GM19324 (cell line): ENCODE measurements at regions not wholly inside any gene's neighbourhood (a gene's known extent, or its start where the extent isn't known, plus 50 kb on each side); places are given as distances from the start of the nearest gene placed in this dataset.
"Not testable (repeated sequence)": the region's sequence is repeated elsewhere in the genome, so short reads cannot be mapped to it uniquely, and the experiment has no call there.

Source experiments
- ATAC-seq: cut with Tn5 transposase; IDR thresholded peaks from one replicate; pipeline ENCODE4 v1.9.1; 2021; ENCODE audit warnings: mild to moderate bottlenecking, moderate library complexity; ENCODE audit not compliant: unreplicated experiment, low FRiP score

DNA sequence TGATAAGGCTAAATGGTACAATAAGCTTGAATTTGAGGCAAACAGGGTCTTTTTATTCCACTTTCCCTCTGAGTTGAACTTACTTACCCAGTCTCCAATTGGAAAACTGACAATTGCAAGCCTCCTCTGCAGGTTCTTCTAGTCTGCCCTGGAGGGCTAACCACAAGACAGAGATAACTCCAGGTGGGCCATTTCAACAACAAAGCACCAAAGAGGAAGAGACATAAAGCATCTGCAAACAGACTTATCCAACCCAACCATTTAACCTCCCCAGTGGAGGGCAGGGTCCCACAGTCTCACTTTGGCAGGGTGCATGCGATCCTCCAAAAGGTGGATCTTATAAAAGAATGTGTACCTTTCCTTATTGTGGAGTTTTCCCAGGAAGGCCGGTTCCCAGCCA, 525.8 kb downstream of the DIPK2A start:
- no peak for ATAC-seq

DNA sequence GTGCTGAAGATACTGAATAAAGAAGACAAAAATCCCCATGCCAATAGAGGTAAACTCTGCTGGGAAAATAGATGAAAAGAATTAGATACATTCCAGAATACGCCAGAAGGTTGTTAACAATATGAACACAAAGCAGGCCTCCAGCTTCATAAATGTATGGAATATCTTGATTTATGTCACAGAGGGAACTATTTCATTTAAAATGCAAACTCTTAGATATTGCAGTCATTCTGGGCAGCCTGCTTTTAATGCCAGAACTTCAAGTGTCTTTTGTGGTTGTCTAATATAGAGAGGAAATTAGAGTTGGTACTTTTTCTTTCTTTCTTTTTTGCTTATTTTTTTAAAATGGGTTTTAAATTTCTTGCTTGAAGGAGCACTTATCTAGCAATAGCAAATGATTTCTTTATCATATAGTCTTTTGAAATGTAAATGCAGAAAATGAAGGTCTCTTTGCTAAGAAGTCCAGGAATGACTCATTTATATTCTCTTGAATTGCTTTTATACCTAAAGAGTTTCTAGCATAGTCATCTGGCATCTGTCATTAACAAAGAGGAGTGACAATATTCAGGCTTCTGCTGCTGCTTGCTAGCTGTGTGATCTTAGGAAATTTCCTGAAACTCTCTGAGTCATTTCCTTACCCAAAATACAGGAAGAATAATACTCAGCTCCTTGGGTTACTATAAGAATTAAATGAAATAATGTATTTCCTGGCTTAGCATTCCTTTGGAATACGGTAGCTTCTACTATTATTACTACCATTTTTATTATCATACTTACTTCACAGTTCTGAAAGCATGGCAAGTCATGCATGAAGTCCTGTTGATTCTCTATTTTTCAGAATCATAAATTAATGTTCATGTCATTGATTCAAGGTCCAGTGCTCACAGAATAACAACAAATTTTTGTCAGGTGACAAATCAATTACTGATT, 527.6 kb downstream of the DIPK2A start:
- no peak for ATAC-seq

DNA sequence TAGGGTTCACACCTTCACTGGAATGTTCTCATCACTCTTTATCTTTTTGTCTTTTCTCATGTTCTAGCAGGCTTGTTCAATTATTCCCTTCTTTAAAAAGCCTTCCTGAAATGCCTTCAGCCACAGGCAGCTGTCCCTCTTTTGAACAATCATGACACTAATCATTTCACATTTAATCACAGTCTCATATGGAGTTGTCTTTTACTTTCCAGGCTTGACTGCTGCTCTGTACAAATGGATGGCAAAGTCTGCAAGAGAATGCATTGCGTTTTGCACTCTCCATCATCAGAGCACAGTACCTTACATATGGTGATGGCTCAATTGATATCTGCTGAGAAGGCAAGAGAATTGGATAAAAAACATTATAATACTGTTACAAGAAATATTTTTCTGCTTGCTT, 529.8 kb downstream of the DIPK2A start:
- no peak for ATAC-seq

DNA sequence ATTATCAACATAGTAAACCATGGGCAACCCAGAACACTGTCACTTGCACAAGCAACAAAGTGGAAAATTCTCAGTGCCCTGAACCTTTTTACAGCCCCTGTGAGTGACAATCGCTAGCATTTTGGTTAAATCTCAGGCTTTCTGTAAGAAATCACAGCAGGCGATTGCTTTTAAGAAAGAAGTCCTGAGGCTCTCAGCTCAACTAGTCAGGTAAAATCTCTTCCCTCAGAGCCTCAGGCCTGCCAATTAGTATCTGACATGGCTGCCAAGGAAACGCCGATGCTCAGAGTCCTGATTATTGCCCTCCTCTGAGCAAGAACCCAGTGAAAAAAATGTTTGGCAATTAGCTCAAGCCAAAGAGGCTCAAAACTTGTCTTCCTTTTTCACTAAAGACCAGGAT, 530.8 kb downstream of the DIPK2A start:
- ATAC-seq = no peak

DNA sequence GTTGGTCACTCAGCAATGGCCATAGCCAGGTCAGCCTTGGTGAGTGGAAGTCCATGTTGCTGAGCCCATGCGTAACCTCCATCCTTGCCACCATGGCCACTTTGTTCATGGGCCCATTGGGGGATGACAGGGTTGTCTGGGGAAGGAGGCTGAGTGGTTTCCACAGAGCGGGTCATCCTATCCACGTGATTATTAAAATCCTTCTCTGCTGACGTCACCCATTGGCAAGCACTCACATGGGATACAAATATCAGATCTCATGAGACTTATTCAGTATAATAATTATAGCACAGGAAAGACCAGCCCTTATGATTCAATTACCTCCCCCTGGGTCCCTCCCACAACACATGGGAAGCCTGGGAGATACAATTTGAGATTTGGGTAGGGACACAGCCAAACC, 534.8 kb downstream of the DIPK2A start:
- not testable (repeated sequence) for ATAC-seq

DNA sequence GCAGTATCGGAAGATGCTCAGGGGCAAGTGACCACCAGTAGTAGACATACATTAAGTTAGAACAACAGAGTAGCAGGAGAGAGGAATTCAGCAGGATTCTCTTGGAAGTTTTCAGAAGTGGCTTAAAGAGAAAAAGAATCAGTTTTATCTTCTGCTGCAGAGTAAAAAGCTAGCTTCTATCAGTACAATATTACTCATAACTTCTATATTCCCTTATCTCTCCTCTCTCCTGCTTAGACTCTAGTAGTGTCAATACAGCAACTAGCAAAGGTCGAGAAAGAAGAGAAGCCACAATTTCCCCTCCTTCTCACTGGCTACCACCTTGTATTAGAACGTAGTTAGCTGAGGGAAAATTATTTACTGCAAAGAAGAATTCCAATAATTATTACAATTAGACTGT, 539.7 kb downstream of the DIPK2A start:
- ATAC-seq = no peak

DNA sequence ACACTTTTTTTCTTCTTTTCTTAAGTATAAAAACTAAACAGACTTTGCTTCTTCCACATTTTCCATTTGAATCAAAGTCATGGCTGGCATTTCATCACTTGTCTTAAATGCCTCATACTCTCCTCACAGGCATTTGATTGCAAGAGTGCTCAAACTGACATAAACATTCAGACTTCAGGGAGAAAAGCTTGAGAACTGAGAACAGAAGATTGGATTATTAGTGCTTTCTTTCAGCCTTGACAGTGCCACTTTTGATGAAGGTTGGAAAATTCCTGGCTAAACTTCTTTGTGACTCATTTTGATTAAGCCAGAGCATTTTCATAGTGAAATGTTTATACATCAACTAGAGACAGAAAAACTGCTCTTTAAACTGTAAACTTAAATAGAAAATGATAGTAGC, 544.4 kb downstream of the DIPK2A start:
- ATAC-seq = no peak

DNA sequence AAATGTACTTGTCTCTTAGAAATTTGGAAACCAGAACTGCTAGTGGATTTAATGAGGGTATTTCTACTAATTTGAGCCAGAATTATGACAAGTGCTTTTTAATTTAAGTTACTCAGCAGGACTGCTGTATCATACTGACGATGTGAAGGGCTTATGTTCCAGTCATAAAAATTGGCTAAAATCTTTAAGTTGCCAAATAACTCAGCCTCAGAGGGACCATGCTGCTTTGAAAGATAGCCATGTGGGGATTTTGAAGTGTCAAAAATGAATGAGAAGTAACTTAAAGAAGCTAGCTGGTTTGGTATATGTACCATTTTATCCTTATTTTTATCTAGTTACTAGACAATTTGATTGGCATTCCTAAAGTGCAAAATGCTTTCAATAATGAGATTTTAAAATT, 545.0 kb downstream of the DIPK2A start:
- no peak for ATAC-seq

DNA sequence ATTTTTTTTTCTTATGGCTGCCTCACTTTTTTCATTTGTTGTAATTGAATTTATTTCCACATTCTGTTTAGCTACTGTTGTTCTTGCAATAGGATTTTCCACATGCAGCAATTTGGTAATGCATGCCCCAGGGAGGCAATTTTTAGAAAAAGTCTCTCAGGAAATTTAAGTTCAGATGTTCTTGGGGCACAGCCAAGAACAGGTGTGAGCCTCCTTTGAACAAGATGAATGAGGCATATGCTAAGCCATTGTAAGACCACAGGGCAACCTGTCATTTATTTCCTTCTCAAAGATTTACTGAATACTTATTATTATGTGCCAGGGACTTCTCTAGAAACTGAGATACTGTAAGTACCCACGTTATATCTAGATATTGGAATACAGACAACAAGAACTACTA, 549.5 kb downstream of the DIPK2A start:
- no peak for ATAC-seq

DNA sequence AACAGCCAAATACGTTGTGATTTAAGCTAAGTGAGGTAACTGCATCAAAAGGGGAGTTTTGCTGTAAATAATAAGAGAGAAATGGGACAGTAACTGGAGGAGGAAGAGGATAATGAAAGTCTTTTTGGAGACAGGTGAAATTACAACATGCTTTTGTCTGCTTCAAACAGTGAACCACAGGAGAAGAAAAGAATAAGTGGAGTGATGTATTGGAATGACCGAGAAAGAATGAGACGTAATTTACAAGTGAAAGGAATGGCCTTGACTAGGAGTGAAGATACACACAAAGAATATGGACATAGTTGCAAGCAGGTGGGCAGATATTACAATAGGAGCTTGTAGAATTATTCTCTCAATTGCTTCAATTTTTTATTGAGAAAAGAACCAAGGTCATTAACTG, 550.8 kb downstream of the DIPK2A start:
- no peak for ATAC-seq

DNA sequence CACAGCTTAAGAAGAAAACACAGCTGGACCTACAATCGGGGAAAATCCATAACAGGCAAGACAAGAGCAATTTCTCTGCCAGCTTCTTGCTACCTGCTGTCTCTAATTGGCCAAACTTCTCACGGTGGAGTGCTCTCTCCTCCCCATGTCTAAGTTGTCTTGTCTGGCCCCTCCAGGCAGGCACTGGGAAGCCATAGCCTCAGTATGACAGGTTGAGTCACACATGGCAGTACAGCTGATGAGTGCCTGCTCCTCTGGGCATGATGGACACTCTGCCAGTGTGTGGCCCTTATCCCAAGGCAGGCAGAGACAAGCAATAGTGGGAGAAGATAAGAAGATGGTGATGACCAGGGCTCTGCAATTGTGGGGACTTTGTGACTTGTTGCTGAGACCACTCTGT, 551.8 kb downstream of the DIPK2A start:
- ATAC-seq = no peak

DNA sequence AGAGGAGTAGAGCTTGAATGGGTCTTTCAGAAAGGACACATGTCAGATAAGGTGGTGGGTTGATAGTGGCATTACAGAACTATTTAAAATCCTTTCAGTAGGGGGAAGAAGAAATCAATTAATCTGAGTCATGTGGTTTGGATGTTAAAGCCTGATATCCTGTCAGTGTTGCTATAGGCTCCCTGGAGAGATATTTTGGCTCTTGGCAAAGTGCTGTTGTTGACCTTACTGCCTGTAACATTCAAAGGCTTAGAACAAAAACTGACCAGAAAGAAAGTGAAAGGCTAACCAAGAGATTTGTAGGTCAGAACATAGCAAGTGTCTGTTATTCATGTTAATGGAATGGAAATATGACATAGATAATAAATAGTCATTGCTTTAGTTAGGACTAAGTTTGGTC, 552.9 kb downstream of the DIPK2A start:
- ATAC-seq = no peak

DNA sequence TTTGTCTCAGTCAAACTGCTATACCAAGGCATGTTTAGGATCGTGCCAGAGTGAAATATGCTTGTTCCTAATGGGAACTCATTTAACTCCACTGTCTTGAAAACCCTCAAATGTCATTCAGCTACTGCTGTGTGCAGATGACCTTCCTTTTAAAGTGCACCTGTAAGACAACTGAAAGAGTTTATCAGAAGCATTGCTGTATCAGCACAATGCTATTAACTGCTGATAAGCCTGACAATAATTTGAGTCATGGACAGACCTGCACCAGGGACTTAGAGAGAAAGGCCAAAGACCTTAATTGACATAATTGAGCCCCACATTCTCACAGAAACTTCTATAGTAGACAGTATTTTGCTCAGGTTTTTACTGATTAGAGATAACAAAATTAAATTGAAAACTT, 557.9 kb downstream of the DIPK2A start:
- ATAC-seq = no peak

DNA sequence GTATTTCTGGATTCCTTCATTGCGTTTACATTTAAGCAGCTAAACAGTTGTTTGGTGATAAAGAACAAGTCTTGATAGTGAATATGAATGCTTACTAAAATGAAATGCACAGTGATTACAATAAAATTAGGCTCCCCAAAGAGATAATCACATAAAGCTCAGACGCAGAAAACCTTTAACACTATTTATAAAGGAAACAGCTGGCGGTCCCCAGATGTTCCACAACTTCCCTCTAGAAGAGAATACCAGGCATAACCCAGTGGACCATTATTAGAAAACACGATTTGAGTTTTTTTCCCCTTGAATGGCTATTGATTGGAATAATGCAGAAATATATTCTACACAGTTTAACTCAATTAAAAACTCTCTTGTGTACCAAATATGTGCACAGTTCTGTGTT, 573.2 kb downstream of the DIPK2A start:
- no peak for ATAC-seq

DNA sequence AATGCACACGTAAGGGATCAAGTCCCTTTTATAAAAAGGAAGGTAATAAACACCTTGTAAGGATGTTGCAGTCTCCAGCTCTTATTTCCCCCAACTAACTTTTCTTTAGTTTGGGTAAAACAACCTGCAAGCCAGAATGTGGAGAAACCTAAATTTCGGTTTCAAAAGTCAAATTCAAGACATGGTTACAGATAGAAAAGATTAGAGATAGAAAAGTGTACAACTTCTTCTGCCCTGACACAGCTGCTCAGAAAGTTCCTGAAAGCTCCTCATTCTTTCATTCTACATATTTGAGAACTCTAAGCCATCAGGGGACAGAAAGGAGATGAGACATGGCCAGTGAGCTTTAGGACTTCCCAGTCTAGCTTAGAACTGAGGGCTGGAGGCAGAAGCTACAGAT, 574.9 kb downstream of the DIPK2A start:
- no peak for ATAC-seq

DNA sequence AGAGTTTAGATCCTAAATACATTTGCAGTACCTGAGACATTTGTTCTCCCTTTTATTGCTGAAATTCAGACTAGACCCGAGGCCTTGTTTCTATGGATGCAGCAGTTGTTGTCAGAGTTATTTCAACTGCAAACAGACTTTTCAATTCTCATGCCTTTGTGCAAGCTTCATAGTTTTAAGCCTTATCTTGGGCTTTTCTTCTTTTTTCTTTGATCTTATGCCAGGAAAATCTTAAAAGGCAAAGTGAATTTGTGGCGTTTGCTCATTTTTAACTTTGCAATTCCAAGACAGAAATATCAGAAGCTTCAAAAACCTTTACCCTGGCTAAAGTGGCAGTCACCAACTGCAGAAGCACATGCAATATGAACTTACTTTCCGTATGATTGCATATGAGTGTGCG, 576.7 kb downstream of the DIPK2A start:
- ATAC-seq = no peak

DNA sequence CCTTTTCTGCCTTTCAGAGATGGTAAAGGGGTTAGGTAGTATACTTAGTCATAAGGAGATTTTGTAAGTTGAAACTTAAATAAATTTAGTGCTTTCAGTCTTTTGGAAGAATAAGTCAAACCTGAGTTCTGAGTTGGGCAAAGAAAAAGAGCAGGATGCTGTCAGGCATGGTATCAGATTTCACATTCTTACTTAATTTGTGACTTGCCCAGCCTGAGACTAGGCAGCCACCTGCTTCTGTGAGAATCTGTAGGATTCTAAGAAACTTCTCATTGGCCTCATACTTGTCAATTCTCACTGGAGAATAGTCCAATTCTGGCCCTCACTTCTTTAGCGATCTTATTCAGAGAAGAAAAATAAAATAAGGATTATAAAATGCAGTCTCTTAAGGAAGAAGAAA, 577.5 kb downstream of the DIPK2A start:
- no peak for ATAC-seq

DNA sequence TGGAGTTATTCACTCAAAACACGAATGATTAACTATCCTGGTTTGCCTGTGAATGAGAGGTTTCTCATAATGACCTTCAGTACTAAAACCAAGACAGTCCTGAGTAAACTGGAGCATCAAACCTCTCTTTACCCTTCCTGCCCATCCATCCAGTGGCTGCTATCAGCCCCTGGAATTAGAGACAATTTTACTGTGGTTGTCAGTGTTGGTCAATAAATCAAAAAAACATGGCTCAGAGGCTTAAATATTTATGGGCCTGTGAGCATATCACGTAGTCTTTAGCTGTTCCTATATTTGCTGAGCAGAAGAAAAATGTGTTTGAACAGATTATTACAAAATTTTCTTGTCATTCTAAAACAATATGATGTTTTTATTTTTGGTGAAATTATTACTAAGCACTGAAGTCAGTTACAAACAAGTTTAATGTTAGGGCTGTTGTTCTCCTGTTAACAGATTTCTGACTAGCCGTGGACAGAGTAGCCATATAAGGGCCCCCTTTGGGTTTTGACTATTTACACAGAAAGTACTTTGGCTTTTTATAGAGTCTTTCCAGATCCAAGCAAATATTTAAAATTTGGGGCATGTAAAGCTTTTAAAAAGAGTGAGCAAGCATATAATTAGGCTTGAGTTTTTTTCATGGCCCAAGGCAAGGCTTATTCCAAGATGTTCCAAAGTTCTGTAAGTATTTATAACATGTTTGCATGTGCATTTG, 580.9 kb downstream of the DIPK2A start:
- no peak for ATAC-seq

DNA sequence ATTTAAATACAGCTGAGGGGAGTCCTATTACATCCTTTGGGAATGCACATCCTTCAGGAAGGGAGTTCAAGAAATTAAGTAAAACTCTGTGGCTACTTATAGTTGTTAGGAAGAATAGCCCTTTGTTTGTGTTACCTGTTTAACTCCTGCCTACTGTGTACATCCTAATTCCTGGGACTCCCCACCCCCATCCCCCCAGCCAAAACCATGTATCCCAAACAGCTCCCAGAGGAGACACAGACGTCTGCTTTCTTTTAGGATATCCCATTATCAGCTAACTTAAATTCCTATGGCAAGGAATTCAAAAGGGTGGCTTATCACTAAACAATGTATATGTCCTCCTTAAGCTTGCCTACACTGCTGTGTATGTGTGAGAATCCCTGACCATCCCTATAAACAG, 581.7 kb downstream of the DIPK2A start:
- ATAC-seq = no peak

DNA sequence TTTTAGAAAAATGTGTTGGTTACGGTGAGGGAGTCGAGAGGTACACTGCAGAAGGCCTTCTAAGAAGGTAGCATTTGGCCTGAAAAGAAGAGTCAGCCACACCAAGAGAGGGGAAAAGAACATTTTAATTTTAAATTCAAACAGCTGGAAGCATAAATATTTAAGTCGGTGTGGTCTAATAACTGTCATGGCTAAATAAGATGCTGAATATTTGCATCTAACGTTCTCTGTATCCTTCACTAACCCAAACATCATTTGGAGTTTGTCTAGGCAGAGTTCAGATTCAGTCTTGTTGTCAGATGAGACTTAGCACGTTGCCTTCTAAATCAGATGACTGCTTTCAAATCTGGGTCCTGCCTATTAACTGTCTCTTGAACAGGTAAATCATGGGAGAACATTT, 583.3 kb downstream of the DIPK2A start:
- no peak for ATAC-seq

DNA sequence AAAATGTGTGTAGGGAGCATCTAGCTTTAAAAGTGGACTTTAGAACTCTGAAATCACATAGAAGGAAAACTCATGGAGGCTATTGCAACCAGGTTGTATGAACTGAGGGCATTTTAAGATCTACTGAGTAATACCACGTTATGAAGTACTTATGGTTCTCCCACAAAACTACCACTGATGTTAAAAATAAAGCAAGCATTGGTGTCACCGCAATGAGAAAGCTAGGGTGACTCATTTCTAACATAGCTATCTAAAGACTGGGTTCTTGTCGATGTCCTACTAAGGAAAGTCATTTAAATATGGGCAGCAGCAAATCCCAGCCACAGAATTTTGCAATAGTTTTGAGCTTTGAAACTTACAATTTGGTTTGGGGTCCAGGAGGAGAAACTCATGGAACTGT, 584.8 kb downstream of the DIPK2A start:
- no peak for ATAC-seq

DNA sequence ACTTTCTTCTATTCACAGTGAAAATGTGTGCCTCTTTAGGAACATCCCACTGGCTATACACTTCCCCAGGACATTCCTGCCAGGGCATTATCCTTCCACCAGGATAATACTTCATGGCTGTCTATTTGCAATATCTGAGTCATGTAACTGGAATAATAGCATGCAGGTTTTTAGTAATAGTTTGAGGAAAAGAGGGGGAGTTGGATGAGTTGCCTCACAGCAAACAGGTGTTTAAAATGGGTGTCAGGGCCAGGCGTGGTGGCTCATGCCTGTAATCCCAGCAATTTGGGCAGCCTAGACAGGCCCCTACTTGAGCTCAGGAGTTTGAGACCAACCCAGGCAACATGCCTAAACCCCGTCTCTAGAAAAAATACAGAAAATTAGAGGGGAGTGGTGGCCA, 585.9 kb downstream of the DIPK2A start:
- no peak for ATAC-seq
